UCSD-AML1 (cell line): ENCODE measurements at regions not wholly inside any gene's neighbourhood (a gene's known extent, or its start where the extent isn't known, plus 50 kb on each side); places are given as distances from the start of the nearest gene placed in this dataset.
"Not testable (repeated sequence)": the region's sequence is repeated elsewhere in the genome, so short reads cannot be mapped to it uniquely, and the experiment has no call there.

ENCODE experiments used
- DNase-seq: peaks from one replicate; lab custom pipeline; 2025; ENCODE audit not compliant: unreplicated experiment; lab: John Stamatoyannopoulos, UW

DNA sequence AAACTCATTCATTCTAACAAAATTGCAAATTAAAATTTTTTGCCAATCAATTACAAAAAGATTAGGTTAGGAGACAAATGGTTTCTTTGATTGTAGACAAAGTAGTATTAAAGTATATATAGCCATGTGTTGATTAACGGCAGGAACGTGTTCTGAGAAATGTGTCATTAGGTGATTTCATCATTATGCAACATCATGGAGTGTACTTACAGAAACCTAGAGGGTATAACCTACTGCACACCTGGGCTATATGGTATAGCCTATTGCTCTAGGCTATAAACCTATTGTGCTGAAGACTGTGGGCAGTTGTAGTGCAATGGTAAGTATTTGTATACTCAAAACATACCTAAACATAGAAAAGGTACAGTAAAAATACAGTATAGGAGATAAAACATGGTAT, 906.8 kb upstream of the SPRY2 start:
- DNase-seq = no peak

DNA sequence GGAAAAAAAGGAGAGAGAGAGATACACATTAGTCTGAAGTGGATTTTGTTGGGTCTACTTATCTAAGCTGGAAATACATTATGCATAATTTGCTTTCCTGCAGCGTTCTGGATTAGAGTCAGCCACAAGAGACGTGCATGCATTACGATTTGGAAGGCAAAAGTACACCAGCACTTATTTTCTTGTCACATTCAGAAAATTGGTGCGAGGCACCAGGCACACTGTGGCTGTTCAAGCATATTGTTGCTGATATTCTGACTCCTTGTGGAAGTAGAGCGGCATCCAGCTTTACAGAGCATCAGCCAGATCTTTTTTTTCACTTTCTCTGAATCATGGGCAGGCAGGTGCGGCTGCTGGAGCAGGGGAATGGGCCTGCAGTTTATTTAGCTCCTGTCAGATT, 905.6 kb upstream of the SPRY2 start:
- no peak for DNase-seq

DNA sequence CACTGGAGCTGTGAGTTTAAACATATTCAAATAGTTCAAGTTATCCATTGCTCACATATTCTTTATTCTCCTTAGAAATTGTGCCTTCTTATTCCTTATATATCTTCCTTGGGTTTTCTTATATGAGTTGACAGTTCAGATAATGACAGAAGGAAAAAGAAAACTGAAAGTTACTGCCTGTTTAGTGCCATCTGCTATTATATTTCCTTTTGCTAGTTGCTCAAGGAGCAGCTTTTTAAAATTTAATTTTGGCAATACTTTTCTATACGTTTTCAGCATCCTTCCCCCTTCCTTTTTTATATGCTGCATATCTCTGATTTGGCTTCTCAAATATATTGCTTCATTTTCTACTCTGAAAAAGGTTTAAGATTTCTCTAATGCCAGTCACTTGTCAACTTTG, 903.1 kb upstream of the SPRY2 start:
- no peak for DNase-seq

- DNase-seq = no peak
Observed at GRCh38 chr13:81230386-81230785, 889.5 kb upstream of the SPRY2 start.

GRCh38 chr13:81226830-81227229, 885.9 kb upstream of the SPRY2 start:
- DNase-seq = not testable (repeated sequence)

DNA sequence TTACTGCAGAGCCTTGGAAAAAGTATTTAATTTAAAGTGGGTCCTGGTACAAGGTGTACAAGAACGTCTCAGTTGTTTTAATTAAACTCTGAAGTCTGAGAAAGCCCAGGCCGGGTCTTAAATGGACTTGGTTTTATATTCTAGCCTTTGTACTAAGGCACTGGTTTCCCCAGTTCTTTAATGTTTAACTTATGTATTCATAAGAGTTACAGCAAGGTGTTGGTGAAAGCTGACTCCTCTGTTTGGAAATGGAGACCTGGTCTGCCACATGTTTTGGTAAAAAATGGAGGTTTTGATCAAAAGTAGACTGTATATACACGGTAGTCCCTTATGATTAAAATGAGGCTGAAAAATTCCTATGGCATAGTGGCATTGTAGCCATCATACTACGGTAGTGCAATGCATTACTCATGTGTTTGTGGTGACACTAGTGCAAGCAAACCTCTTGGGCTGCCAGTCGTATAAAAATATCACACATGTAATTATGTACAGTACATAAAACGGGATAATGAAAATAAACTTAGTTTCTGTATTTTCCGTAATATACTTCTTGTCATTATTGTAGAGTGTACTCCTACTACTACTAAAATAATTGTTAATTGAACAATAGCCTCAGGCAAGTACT, 883.4 kb upstream of the SPRY2 start:
- DNase-seq = no peak

GRCh38 chr13:81223778-81224177, 882.9 kb upstream of the SPRY2 start:
- DNase-seq = no peak

- no peak for DNase-seq
Observed at GRCh38 chr13:81211713-81212112, 870.8 kb upstream of the SPRY2 start.

DNA sequence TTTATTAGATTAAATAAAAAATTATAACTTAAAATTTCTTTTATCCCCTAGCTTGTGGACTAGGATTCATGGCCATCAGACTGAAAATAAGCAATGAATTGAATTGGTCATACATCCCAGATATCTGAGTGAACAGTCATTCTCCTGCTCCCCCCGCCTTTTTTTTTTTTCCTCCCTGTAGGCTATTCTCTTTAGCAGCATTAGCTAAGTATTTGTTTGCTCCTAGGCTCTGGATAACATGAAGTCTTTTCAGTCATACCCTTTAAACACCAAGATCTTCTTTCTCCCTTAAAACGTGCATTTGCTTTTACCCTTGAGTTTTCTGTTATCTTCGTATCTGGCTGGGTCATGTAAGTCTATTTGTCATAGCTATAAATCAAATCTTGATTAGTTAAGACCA, 866.7 kb upstream of the SPRY2 start:
- DNase-seq = no peak

- DNase-seq = no peak
Observed at GRCh38 chr13:81207231-81207630, 866.3 kb upstream of the SPRY2 start.

DNA sequence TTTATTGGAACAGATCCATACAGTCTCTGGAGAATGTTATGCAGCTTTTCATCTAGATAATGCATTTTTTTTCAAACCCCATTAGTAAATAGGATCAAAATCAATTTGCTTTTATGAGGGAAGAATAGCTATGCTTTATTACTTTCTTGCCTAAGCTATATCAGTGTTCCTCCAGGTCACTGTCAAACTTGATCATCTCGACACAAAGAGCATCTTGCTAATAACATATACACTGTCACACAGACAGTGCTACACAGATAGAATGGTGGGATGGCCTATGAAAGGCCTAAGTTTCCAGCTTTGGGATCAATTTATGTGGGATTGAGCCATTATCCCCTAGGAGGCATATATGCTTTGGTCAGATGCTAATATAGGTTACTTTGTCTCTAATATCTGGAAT, 862.9 kb upstream of the SPRY2 start:
- no peak for DNase-seq

DNA sequence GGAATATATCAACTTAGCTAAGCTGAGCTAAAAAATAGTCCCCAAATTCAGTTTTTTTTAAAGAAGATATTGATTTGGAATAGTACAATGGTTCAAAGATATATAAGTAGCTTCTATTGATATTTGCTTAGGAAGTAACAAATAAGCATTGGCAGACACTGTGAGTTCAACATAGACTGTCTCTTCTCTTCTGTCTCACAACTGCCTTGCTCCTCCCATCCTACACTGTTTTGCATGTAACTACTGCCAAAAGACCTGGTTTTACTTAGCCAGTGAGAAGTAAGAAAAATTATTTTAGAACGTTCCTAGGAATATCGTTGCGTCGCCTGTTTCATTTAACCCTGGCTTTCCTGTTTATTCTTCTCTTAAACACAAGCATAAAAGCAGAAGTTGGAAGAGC, 859.0 kb upstream of the SPRY2 start:
- DNase-seq = no peak

DNA sequence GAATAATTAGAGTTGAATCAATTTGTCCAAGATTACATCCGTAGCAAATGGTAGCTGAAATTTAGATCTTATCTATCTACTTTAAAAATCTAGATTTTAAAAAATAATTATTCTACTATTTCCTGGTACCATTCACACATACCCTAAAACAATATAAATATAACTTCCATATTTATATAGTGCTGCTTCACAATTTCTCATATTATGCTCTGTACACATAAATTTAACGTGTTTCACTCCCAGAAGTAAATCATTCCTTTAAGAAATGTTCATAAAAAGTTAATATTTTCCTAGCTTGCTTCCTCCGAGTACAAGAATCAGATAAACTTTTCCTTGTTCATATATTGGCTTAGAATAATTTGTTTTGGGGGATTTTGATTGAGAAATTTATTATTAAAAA, 857.0 kb upstream of the SPRY2 start:
- DNase-seq = no peak

- no peak for DNase-seq
Observed at GRCh38 chr13:81197483-81197882, 856.6 kb upstream of the SPRY2 start.

DNA sequence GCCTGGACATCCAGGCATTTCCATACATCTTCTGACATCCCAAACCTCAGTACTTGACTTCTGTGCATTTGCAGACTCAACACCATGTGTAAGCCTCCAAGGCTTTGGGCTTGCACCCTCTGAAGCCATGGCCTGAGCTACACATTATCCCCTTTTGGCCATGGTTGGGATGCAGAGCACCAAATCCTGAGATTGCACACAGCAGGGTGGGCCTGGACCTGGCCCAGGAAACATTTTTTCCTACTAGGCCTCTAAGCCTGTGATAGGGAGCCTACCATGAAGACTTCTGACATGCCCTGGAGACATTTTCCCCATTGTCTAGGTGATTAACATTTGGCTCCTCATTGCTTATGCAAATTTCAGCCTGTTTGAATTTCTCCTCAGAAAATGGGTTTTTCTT, 853.4 kb upstream of the SPRY2 start:
- no peak for DNase-seq

DNA sequence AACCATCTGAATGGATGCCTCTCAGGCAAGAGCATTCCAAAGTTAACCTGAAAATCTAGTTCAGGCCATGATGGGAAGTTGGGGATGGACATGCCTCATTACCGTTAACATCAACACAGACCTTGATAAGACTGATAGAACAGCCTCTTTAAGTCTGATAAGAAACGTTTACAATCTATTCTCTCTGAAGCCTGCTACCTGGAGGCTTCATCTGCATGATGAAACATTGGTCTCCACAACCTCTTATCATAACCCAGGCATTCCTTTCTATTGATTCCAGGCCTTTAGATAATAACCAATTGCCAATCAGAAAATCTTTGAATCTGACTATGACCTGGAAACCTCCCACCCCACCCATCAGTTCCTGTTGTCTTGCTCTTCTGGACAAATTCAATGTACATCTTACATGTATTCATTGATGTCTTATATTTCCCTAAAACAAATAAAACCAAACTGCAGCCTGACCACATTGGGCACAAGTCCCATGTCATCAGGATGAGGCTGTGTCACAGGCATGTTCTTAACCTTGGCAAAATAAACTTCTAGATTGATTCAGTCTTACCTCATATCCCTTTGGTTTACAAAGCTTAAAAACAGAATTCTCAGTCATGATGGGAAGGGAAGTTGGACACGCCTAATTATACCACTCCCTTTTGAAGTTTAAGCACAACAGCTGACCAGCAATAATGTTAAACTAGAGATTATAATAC, 843.8 kb upstream of the SPRY2 start:
- DNase-seq = no peak

DNA sequence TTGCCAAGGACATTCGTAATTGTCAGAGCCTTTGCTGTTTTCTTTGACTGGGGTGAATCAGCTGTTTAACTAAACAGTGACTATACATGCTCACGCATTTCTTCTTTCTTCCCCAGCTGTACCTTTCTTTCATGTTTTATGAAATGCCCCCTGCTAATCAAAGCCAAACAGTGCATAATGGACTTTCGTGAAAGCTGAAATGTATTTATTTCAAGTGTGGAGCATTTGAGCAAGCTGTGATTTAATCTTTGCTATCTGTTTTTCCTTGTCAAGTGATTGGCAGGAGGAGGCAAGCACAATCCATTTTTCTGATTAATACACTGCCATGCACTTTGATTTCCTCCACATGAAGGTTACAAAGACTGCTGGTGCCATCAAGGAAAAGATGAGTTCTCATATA, 831.7 kb upstream of the SPRY2 start:
- DNase-seq = no peak

- DNase-seq = no peak
Observed at GRCh38 chr13:81171065-81171647, 830.2 kb upstream of the SPRY2 start.

GRCh38 chr13:81163823-81164222, 822.9 kb upstream of the SPRY2 start:
- not testable (repeated sequence) for DNase-seq

- no peak for DNase-seq
Observed at GRCh38 chr13:81153478-81153877, 812.6 kb upstream of the SPRY2 start.

- no peak for DNase-seq
Observed at GRCh38 chr13:81148822-81149221, 807.9 kb upstream of the SPRY2 start.

GRCh38 chr13:81146576-81146975, 805.6 kb upstream of the SPRY2 start:
- DNase-seq = not testable (repeated sequence)
